HepG2 (cell line): ENCODE measurements at regions not wholly inside any gene's neighbourhood (a gene's known extent, or its start where the extent isn't known, plus 50 kb on each side); places are given as distances from the start of the nearest gene placed in this dataset.

ENCODE experiments used
- CEBPB ChIP-seq: IDR thresholded peaks from 2 replicates; pipeline ENCODE4 v1.6.1; 2011; ENCODE audit warnings: low read depth, low read length, improper control_type of control experiment, borderline replicate concordance
- GABPA ChIP-seq, 2 experiments: IDR thresholded peaks; 2 replicates each; pipeline ENCODE4 v1.6.1; 2011 to 2016; ENCODE audit warnings: low read depth in 2 of 2, low read length in 1 of 2, missing biosample characterization in 1 of 2, missing genetic modification characterization in 1 of 2
- NFIC ChIP-seq: IDR thresholded peaks from 2 replicates; pipeline ENCODE4 v1.6.1; 2012; ENCODE audit warnings: mild to moderate bottlenecking, low read length, inconsistent platforms
- TAF1 ChIP-seq: sonication (generic); formaldehyde crosslinking; IDR thresholded peaks from 2 replicates; pipeline ENCODE4 v1.4.0; 2020; ENCODE audit warnings: missing genetic modification reagents
- ZNF556 ChIP-seq: sonication (generic); formaldehyde crosslinking; IDR thresholded peaks from 2 replicates; pipeline ENCODE4 v1.4.0; 2020; ENCODE audit warnings: mild to moderate bottlenecking, missing genetic modification reagents, borderline replicate concordance
- TF ChIP-seq, protein P1 (sequence below): sonication (generic); formaldehyde crosslinking; IDR thresholded peaks from 2 replicates; pipeline ENCODE4 v1.5.0; 2020; ENCODE audit warnings: mild to moderate bottlenecking, missing genetic modification reagents, moderate library complexity
- TF ChIP-seq, protein P2 (sequence below): sonication (generic); formaldehyde crosslinking; IDR thresholded peaks from 2 replicates; pipeline ENCODE4 v1.8.0; 2022; ENCODE audit warnings: mild to moderate bottlenecking, missing genetic modification reagents, borderline replicate concordance
- TF ChIP-seq, protein P3 (sequence below): sonication (generic); formaldehyde crosslinking; IDR thresholded peaks from 2 replicates; pipeline ENCODE4 v1.4.0; 2020; ENCODE audit warnings: low read depth, mild to moderate bottlenecking, missing genetic modification reagents

DNA sequence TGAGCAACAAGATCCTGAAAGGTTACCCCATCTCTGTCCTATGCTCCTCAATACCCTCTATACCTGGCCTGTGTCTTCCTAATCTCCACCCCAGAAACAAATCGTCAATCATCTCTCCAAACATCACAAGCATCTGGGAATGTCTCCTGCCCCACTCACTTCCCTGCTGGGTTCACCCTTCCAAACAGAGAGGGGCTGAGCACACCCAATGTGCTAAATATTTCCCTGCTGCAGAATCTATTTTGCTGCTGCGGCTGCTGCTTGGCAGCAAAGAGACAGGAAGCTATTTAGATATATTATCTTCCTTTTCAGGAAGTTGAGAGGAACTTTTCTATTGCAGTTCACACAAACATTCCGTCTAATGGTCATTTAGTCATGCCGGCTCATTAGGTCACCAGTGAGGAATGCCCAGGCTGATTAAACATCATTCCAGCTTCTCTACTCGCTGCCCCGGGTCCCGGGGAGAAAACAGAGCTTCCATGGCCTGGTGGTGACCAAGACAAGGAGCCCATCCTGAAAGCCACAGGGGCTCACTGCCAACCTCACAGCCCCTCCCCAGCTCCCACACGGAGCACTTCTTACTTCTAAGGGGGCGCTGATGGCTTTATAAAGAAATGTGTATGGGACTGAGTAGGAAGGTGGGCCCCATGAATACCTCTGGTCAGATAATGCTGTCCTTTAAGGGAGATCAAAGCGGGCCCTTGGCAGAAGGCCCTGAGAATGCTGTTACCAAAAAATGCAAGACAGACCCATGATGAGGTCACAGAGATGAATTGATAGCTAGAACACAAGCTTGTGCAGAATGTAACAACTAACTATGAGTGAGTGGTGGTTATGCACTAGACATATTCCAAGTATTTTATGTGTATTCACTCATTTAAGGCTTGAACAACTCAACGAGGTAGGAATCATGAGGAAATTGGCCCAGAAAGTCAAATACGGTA lies 218.3 kb downstream of the SOX9 start:
- TF ChIP-seq, protein P1, sequence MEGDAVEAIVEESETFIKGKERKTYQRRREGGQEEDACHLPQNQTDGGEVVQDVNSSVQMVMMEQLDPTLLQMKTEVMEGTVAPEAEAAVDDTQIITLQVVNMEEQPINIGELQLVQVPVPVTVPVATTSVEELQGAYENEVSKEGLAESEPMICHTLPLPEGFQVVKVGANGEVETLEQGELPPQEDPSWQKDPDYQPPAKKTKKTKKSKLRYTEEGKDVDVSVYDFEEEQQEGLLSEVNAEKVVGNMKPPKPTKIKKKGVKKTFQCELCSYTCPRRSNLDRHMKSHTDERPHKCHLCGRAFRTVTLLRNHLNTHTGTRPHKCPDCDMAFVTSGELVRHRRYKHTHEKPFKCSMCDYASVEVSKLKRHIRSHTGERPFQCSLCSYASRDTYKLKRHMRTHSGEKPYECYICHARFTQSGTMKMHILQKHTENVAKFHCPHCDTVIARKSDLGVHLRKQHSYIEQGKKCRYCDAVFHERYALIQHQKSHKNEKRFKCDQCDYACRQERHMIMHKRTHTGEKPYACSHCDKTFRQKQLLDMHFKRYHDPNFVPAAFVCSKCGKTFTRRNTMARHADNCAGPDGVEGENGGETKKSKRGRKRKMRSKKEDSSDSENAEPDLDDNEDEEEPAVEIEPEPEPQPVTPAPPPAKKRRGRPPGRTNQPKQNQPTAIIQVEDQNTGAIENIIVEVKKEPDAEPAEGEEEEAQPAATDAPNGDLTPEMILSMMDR (CRISPR knock-in tag) = no peak
- TF ChIP-seq ZNF556 (peak; percentile 56; the same call in 1 of the 2 replicates), NFIC (peak; percentile 57; the same call in 1 of the 2 replicates), CEBPB (0 out of 2 replicates have a peak, but pooled peaks have one; percentile 2), GABPA (IDR thresholded peaks at IDR 0.05; ENCODE audit: low read depth, low read length) (no peak), GABPA (CRISPR knock-in tag; IDR thresholded peaks at IDR 0.05; ENCODE audit: low read depth) (peak; percentile 59; the same call in 1 of the 2 replicates), TAF1 (CRISPR knock-in tag) (no peak; the same call in 1 of the 2 replicates)
- TF ChIP-seq, protein P2, sequence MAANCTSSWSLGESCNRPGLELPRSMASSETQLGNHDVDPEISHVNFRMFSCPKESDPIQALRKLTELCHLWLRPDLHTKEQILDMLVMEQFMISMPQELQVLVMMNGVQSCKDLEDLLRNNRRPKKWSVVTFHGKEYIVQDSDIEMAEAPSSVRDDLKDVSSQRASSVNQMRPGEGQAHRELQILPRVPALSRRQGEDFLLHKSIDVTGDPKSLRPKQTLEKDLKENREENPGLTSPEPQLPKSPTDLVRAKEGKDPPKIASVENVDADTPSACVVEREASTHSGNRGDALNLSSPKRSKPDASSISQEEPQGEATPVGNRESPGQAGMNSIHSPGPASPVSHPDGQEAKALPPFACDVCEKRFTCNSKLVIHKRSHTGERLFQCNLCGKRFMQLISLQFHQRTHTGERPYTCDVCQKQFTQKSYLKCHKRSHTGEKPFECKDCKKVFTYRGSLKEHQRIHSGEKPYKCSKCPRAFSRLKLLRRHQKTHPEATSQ (CRISPR knock-in tag) = no peak
- TF ChIP-seq, protein P3, sequence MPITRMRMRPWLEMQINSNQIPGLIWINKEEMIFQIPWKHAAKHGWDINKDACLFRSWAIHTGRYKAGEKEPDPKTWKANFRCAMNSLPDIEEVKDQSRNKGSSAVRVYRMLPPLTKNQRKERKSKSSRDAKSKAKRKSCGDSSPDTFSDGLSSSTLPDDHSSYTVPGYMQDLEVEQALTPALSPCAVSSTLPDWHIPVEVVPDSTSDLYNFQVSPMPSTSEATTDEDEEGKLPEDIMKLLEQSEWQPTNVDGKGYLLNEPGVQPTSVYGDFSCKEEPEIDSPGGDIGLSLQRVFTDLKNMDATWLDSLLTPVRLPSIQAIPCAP (CRISPR knock-in tag) = no peak
